Peyer's patch (tissue), 4 donors: ENCODE measurements at regions not wholly inside any gene's neighbourhood (a gene's known extent, or its start where the extent isn't known, plus 50 kb on each side); places are given as distances from the start of the nearest gene placed in this dataset.
"Not testable (repeated sequence)": the region's sequence is repeated elsewhere in the genome, so short reads cannot be mapped to it uniquely, and the experiment has no call there.

Experiments
- DNase-seq, 3 donors: peaks; one replicate each; pipeline ENCODE4 v3.0.0-alpha.2; 2017 to 2019
- H3K27ac ChIP-seq, 4 donors: fragments of 200-600 bp; sonication (generic); one replicate each; pipeline ENCODE4 v1.5.1; 2016 to 2019
- H3K27me3 ChIP-seq, 2 donors: fragments of 200-600 bp; sonication (generic); one replicate each; pipeline ENCODE4 v1.5.1; 2019
- H3K36me3 ChIP-seq, 3 donors: fragments of 200-600 bp; sonication (generic); one replicate each; pipeline ENCODE4 v1.5.1; 2016 to 2019
- H3K4me1 ChIP-seq, 4 donors: fragments of 200-600 bp; sonication (generic); one replicate each; pipeline ENCODE4 v1.5.1; 2016 to 2019
- H3K4me3 ChIP-seq, 4 donors: fragments of 200-600 bp; sonication (generic); 1 replicate in 3 of 4; 2 replicates in 1 of 4; pipeline ENCODE4 v1.5.1; 2016 to 2019; ENCODE audit warnings: mild to moderate bottlenecking in 1 of 4
- H3K9me3 ChIP-seq, 4 donors: fragments of 200-600 bp; sonication (generic); one replicate each; pipeline ENCODE4 v1.5.1; 2016 to 2019; ENCODE audit warnings: mild to moderate bottlenecking in 1 of 4
- POLR2A ChIP-seq, 2 donors: fragments of 450-650 bp; IDR thresholded peaks; one replicate each; pipeline ENCODE4 v1.5.1; 2017; ENCODE audit warnings: antibody characterized with exemption in 2 of 2, mild to moderate bottlenecking in 2 of 2, moderate library complexity in 2 of 2
- TF ChIP-seq, protein P1 (sequence below), 6 experiments: fragments of 450-650 bp in 4 of 6; fragments of 200-600 bp in 2 of 6; sonication (generic) in 1 of 6; IDR thresholded peaks; one replicate each; pipeline ENCODE4 v1.5.1; 2017 to 2019; ENCODE audit warnings: antibody characterized with exemption in 6 of 6, mild to moderate bottlenecking in 3 of 6, moderate library complexity in 1 of 6

DNA sequence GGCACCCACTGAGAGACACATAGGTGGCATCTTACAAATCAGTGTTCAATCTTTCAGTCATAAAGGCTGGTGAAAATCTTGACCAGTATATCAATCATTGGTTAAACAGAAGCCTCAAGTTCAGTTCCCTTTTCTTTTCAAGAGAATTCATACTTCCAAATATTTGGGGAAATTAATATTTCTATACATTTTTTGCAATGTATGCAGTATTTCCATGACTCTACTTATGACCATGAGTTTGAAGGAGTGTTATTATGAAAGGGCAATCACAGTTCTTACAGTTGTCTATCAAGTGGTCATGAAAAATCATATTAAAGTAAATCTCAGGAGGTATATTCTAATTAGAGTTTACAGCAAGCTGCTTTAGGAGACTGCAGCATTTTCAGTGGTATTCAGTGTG is 724.0 kb downstream of the ANKRD7 start:
- H3K36me3 ChIP-seq: no peaks in the 10 kb centered on the region
- no peaks in the 10 kb centered on the region for H3K27me3 ChIP-seq
- TF ChIP-seq, protein P1, sequence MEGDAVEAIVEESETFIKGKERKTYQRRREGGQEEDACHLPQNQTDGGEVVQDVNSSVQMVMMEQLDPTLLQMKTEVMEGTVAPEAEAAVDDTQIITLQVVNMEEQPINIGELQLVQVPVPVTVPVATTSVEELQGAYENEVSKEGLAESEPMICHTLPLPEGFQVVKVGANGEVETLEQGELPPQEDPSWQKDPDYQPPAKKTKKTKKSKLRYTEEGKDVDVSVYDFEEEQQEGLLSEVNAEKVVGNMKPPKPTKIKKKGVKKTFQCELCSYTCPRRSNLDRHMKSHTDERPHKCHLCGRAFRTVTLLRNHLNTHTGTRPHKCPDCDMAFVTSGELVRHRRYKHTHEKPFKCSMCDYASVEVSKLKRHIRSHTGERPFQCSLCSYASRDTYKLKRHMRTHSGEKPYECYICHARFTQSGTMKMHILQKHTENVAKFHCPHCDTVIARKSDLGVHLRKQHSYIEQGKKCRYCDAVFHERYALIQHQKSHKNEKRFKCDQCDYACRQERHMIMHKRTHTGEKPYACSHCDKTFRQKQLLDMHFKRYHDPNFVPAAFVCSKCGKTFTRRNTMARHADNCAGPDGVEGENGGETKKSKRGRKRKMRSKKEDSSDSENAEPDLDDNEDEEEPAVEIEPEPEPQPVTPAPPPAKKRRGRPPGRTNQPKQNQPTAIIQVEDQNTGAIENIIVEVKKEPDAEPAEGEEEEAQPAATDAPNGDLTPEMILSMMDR (IDR thresholded peaks at IDR 0.05): no peak
- no peak for TF ChIP-seq POLR2A (IDR thresholded peaks at IDR 0.05)
- H3K4me3 ChIP-seq: no peak overlapping the region
- no peak overlapping the region for H3K27ac ChIP-seq
- no peaks in the 10 kb centered on the region for H3K9me3 ChIP-seq
- no peaks in the 10 kb centered on the region for H3K4me1 ChIP-seq
- no peak for DNase-seq

DNA sequence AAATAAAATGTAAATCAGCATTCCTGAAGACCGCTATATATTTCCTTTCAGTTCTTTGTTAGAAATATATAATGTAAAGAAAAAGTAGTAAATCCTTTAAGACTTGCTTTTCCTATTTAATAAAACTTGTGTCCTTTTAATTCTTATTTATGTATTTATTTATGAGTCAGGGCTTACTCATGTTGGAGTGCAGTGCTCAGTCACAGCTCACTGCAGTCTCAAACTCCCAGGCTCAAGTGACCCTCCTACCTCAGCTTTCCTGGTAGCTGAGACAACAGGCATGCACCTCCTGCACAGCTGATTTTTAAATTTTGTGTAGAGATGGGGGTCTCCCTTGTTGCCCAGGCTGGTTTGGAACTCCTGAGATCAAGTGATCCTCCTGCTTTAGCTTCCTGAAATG is 724.5 kb downstream of the ANKRD7 start:
- DNase-seq: no peak
- Histone ChIP-seq H3K4me3 (no peak overlapping the region), H3K27me3 (no peaks in the 10 kb centered on the region), H3K4me1 (no peaks in the 10 kb centered on the region), H3K27ac (no peak overlapping the region), H3K9me3 (no peaks in the 10 kb centered on the region), H3K36me3 (no peaks in the 10 kb centered on the region)
- no peak for TF ChIP-seq POLR2A (IDR thresholded peaks at IDR 0.05)
- TF ChIP-seq, protein P1 (IDR thresholded peaks at IDR 0.05): no peak

DNA sequence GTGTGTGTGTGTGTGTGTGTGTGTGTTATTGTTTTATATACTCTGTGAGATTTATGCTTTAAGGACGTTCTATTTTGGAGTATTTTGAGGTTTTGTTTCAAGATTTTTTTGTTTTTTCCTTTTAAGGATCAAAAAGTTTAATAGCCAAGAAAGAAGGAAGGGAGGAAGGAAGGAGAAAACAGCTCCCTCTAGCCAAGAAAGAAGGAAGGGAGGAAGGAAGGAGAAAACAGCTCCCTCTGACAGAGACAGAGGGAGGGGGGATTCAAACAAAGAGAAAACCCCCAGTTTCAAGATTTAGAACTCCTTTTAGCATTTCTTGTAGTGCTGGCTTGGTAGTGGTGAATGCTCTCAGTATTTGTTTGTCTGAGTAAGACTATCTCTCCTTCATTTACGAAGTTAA is 731.8 kb downstream of the ANKRD7 start:
- DNase-seq, H3K4me1 ChIP-seq, H3K4me3 ChIP-seq, H3K27me3 ChIP-seq, H3K27ac ChIP-seq, H3K9me3 ChIP-seq, H3K36me3 ChIP-seq: not testable (repeated sequence)

DNA sequence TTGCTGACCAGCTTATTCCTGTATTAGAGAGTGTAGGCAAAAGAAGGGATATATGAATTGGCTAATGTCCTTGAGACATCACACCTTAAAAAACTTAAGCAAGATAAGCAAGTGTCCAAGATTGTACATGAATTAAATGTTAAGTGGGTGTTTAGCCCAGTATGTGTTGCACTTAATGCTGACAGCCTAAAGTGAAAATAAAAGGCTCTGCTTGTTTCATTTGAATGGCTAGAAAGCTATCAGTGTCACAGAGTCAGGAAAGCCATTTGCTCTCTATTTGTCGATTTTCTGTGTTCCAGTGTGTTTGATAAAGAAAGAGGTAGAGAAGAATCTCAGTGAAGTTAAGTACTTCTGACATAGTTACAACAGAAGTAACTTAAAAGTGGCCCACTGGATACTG is 744.9 kb downstream of the ANKRD7 start:
- no peak overlapping the region for H3K4me3 ChIP-seq
- H3K4me1 ChIP-seq: no peaks in the 10 kb centered on the region
- H3K27ac ChIP-seq: no peak overlapping the region
- no peak for DNase-seq
- no peaks in the 10 kb centered on the region for H3K9me3 ChIP-seq
- TF ChIP-seq, protein P1 (IDR thresholded peaks at IDR 0.05): no peak
- no peak for TF ChIP-seq POLR2A (IDR thresholded peaks at IDR 0.05)
- H3K36me3 ChIP-seq: no peaks in the 10 kb centered on the region
- H3K27me3 ChIP-seq: no peaks in the 10 kb centered on the region

DNA sequence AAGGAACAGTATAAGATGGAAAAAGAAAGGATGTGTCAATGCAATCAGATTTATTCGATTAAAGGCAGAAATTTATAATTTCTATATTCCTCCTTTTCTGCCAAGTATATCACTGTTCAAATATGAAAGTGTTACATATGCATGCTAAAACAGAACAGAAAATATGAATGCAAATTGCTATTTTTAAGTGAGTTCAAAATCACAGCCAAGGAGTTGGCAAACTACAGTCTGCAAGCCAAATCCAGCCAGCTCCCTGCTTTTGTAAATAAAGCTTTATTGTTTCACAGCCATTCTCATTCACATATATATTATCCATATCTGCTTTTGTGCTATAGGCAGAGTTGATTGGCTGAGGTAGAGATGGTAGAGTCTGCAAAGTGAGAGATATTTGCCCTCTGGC is 747.2 kb downstream of the ANKRD7 start:
- no peaks in the 10 kb centered on the region for H3K9me3 ChIP-seq
- no peaks in the 10 kb centered on the region for H3K36me3 ChIP-seq
- no peaks in the 10 kb centered on the region for H3K27me3 ChIP-seq
- no peak overlapping the region for H3K27ac ChIP-seq
- no peak for DNase-seq
- H3K4me3 ChIP-seq: no peak overlapping the region
- TF ChIP-seq, protein P1 (IDR thresholded peaks at IDR 0.05): no peak
- TF ChIP-seq POLR2A (IDR thresholded peaks at IDR 0.05): no peak
- no peaks in the 10 kb centered on the region for H3K4me1 ChIP-seq

DNA sequence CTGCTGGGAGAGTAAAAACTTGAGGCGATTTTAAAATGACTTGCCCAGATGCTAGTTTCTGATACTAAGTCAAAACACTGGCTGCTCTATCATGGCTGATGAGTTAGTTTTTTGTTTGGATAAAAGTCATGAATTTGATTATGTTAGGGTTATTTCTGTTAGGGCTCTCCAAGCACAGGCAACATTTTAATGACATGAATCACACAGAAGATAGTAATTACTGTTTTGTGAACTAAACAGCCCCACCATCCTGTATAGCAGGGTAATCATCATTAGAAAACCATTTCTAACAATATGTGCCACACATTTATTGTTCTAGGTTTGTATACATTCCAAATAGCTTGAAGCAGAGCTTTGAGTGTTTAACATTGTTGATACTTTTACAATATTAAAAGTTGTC is 750.3 kb downstream of the ANKRD7 start:
- Histone ChIP-seq H3K36me3 (no peaks in the 10 kb centered on the region), H3K4me3 (no peak overlapping the region), H3K9me3 (no peaks in the 10 kb centered on the region), H3K27ac (no peak overlapping the region), H3K27me3 (no peaks in the 10 kb centered on the region), H3K4me1 (no peaks in the 10 kb centered on the region)
- TF ChIP-seq, protein P1 (IDR thresholded peaks at IDR 0.05): no peak
- no peak for TF ChIP-seq POLR2A (IDR thresholded peaks at IDR 0.05)
- DNase-seq: no peak
